IMR-90 (cell line): ENCODE measurements at regions not wholly inside any gene's neighbourhood (a gene's known extent, or its start where the extent isn't known, plus 50 kb on each side); places are given as distances from the start of the nearest gene placed in this dataset.

Source experiments
- CTCF ChIP-seq: conservative IDR thresholded peaks from 2 replicates; pipeline ENCODE4 v1.5.1; 2012; ENCODE audit warnings: mild to moderate bottlenecking, low read depth, low read length, improper control_type of control experiment
- NFE2L2 ChIP-seq: fragments of 150-350 bp; IDR thresholded peaks from 2 replicates; pipeline ENCODE4 v1.6.1; 2016; ENCODE audit warnings: low read depth, mild to moderate bottlenecking, low read length
- POLR2A ChIP-seq: IDR thresholded peaks from 2 replicates; pipeline ENCODE4 v1.6.1; 2012; ENCODE audit warnings: mild to moderate bottlenecking, low read depth, low read length
- RFX5 ChIP-seq: IDR thresholded peaks from 2 replicates; pipeline ENCODE4 v1.8.0; 2012; ENCODE audit warnings: low read depth, mild to moderate bottlenecking, low read length, moderate library complexity

- TF ChIP-seq CTCF (no peak), POLR2A (no peak), NFE2L2 (no peak), RFX5 (no peak)
Observed at GRCh38 chr1:238546118-238546517, 655.4 kb upstream of the ZP4 start.
